Heart left ventricle (tissue), 13 donors: ENCODE measurements at regions not wholly inside any gene's neighbourhood (a gene's known extent, or its start where the extent isn't known, plus 50 kb on each side); places are given as distances from the start of the nearest gene placed in this dataset.

Experiments
- POLR2A ChIP-seq, 2 donors: fragments of 450-650 bp; IDR thresholded peaks; one replicate each; pipeline ENCODE4 v1.6.1; 2017; ENCODE audit warnings: antibody characterized with exemption in 2 of 2, mild to moderate bottlenecking in 2 of 2, moderate library complexity in 2 of 2
- TF ChIP-seq, protein P1 (sequence below), 12 donors: fragments of 200-600 bp; sonication (generic) in 4 of 12; IDR thresholded peaks; one replicate each; pipeline versions ENCODE4 v1.5.0 to v1.8.0; 2018 to 2022; ENCODE audit warnings: antibody characterized with exemption in 12 of 12, mild to moderate bottlenecking in 5 of 12
- donor health status: ischemic (EF 13 %, LVEDD 7.1; RV severe dilation, severe dysfunction).
- donor health status: DM: no; HTN: yes; CAD: no.
- donor health status: DM: no; HTN: no; CAD: no.
- donor health status: ischemic (EF 25% LVEDD 6.9; RV normal size, moderate dysfunction).
- donor health status: ischemic (EF 25% LVEDD 5.7; RV mildly dilated, moderate dysfunction).
- donor health status: ischemic (EF 35%, LVEDD 5.7; RV mildly dilated, moderate dysfunction).
- donor health status: nonischemic (EF 11% LVEDD 7.7; RV severe dilation, severe dysfunction).
- donor health status: DM: yes; HTN: yes; CAD: no.
- donor health status: PGD.
- donor health status: ischemic (EF 29% LVEDD 5.4; RV normal size, mild dysfunction).
- donor health status: nonischemic (EF 23%, LVEDD 6.1; RV moderate dilation, normal function).

DNA sequence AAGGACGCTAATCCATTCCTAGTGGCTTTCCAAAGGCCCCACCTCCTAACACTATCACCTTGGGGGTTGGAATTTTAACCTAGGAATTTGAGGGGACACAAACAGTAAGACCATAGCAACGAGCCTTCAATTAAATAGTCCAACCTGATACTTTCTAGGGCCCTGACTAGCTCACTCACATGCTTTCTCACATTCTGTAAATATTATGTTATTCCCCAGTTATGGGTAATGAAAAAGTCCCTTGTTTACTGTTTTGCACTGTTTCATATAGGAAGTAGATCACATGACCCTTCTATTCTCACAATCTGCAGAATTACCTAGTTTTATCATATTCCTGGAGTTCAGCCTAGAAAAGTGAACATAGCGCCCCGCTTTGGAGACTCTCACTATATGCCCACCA lies 1212.1 kb upstream of the ACVR2A start:
- TF ChIP-seq, protein P1, sequence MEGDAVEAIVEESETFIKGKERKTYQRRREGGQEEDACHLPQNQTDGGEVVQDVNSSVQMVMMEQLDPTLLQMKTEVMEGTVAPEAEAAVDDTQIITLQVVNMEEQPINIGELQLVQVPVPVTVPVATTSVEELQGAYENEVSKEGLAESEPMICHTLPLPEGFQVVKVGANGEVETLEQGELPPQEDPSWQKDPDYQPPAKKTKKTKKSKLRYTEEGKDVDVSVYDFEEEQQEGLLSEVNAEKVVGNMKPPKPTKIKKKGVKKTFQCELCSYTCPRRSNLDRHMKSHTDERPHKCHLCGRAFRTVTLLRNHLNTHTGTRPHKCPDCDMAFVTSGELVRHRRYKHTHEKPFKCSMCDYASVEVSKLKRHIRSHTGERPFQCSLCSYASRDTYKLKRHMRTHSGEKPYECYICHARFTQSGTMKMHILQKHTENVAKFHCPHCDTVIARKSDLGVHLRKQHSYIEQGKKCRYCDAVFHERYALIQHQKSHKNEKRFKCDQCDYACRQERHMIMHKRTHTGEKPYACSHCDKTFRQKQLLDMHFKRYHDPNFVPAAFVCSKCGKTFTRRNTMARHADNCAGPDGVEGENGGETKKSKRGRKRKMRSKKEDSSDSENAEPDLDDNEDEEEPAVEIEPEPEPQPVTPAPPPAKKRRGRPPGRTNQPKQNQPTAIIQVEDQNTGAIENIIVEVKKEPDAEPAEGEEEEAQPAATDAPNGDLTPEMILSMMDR (IDR thresholded peaks at IDR 0.05): no peak
- TF ChIP-seq POLR2A (IDR thresholded peaks at IDR 0.05): no peak
